ENCODE measurements at regions not wholly inside any gene's neighbourhood (a gene's known extent, or its start where the extent isn't known, plus 50 kb on each side); places are given as distances from the start of the nearest gene placed in this dataset.

DNA sequence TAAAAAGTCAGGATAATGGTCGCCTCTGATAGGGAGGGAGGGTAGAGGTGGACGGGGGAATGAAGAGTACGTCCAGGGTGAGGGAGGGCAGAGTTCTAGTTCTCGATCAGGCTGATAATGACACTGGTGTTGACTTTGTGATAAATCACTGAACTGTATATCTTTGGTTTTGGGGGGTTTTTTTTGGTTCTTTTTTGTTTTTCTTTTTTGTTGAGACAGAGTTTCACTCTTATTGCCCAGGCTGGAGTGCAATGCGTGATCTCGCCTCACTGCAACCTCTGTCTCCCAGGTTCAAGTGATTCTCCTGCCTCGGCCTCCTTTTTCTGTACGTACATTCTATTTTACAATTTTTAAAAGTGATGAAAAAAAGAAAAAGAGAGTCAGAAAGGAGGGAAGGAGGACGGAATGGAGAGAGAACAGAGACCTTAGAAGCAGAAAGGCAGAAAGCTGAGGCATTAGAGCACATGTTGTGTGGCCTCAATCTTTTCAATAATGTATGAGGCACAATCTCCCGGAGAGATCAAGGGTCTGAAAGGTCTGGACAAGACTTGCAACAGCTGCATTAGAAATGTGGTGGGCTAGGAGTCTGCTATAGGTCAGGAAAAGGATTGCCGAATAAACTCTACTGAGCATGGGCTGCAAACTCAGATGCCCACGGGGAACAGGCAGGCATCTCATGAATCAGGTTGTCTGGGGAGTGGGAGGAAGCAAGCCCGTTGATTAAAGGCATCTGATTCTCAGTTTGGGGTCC lies 174.8 kb downstream of the TOMM20 start (continued):
- TF ChIP-seq, protein P1, sequence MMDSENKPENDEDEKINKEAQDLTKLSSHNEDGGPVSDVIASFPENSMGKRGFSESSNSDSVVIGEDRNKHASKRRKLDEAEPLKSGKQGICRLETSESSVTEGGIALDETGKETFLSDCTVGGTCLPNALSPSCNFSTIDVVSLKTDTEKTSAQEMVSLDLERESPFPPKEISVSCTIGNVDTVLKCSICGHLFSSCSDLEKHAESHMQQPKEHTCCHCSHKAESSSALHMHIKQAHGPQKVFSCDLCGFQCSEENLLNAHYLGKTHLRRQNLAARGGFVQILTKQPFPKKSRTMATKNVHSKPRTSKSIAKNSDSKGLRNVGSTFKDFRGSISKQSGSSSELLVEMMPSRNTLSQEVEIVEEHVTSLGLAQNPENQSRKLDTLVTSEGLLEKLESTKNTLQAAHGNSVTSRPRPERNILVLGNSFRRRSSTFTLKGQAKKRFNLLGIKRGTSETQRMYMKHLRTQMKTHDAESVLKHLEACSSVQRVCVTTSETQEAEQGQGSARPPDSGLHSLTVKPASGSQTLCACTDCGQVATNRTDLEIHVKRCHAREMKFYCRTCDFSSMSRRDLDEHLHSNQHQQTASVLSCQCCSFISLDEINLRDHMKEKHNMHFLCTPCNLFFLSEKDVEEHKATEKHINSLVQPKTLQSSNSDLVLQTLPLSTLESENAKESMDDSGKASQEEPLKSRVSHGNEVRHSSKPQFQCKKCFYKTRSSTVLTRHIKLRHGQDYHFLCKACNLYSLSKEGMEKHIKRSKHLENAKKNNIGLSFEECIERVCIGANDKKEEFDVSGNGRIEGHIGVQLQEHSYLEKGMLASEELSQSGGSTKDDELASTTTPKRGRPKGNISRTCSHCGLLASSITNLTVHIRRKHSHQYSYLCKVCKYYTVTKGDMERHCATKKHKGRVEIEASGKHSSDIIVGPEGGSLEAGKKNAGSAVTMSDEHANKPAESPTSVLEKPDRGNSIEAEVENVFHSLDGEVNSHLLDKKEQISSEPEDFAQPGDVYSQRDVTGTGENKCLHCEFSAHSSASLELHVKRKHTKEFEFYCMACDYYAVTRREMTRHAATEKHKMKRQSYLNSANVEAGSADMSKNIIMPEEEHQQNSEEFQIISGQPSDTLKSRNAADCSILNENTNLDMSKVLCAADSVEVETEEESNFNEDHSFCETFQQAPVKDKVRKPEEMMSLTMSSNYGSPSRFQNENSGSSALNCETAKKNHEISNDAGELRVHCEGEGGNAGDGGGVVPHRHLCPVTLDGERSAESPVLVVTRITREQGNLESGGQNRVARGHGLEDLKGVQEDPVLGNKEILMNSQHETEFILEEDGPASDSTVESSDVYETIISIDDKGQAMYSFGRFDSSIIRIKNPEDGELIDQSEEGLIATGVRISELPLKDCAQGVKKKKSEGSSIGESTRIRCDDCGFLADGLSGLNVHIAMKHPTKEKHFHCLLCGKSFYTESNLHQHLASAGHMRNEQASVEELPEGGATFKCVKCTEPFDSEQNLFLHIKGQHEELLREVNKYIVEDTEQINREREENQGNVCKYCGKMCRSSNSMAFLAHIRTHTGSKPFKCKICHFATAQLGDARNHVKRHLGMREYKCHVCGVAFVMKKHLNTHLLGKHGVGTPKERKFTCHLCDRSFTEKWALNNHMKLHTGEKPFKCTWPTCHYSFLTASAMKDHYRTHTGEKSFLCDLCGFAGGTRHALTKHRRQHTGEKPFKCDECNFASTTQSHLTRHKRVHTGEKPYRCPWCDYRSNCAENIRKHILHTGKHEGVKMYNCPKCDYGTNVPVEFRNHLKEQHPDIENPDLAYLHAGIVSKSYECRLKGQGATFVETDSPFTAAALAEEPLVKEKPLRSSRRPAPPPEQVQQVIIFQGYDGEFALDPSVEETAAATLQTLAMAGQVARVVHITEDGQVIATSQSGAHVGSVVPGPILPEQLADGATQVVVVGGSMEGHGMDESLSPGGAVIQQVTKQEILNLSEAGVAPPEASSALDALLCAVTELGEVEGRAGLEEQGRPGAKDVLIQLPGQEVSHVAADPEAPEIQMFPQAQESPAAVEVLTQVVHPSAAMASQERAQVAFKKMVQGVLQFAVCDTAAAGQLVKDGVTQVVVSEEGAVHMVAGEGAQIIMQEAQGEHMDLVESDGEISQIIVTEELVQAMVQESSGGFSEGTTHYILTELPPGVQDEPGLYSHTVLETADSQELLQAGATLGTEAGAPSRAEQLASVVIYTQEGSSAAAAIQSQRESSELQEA (IDR thresholded peaks at IDR 0.05; ENCODE audit: low read depth): no peak
- TF ChIP-seq BDP1 (IDR thresholded peaks at IDR 0.05; ENCODE audit: insufficient read depth, insufficient read length) (no peak), PRPF4 (IDR thresholded peaks at IDR 0.05; ENCODE audit: insufficient read depth, low read depth, low read length, poor library complexity, severe bottlenecking) (no peak), POLR3G (IDR thresholded peaks at IDR 0.05; ENCODE audit: extremely low read depth, insufficient read length, insufficient replicate concordance) (no peak), TARDBP (IDR thresholded peaks at IDR 0.05) (no peak), EP300 (IDR thresholded peaks at IDR 0.05; ENCODE audit: low read length) (0 out of 2 replicates have a peak, but pooled peaks have one; percentile 6), RBM14 (IDR thresholded peaks at IDR 0.05; ENCODE audit: borderline replicate concordance, insufficient read depth, low read depth, low read length) (no peak)
- TF ChIP-seq, protein P2, sequence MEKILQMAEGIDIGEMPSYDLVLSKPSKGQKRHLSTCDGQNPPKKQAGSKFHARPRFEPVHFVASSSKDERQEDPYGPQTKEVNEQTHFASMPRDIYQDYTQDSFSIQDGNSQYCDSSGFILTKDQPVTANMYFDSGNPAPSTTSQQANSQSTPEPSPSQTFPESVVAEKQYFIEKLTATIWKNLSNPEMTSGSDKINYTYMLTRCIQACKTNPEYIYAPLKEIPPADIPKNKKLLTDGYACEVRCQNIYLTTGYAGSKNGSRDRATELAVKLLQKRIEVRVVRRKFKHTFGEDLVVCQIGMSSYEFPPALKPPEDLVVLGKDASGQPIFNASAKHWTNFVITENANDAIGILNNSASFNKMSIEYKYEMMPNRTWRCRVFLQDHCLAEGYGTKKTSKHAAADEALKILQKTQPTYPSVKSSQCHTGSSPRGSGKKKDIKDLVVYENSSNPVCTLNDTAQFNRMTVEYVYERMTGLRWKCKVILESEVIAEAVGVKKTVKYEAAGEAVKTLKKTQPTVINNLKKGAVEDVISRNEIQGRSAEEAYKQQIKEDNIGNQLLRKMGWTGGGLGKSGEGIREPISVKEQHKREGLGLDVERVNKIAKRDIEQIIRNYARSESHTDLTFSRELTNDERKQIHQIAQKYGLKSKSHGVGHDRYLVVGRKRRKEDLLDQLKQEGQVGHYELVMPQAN (IDR thresholded peaks at IDR 0.05; ENCODE audit: borderline replicate concordance): no peak
- TF ChIP-seq, protein P3, sequence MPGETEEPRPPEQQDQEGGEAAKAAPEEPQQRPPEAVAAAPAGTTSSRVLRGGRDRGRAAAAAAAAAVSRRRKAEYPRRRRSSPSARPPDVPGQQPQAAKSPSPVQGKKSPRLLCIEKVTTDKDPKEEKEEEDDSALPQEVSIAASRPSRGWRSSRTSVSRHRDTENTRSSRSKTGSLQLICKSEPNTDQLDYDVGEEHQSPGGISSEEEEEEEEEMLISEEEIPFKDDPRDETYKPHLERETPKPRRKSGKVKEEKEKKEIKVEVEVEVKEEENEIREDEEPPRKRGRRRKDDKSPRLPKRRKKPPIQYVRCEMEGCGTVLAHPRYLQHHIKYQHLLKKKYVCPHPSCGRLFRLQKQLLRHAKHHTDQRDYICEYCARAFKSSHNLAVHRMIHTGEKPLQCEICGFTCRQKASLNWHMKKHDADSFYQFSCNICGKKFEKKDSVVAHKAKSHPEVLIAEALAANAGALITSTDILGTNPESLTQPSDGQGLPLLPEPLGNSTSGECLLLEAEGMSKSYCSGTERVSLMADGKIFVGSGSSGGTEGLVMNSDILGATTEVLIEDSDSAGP (CRISPR knock-in tag; IDR thresholded peaks at IDR 0.05): no peak
- TF ChIP-seq, protein P4, sequence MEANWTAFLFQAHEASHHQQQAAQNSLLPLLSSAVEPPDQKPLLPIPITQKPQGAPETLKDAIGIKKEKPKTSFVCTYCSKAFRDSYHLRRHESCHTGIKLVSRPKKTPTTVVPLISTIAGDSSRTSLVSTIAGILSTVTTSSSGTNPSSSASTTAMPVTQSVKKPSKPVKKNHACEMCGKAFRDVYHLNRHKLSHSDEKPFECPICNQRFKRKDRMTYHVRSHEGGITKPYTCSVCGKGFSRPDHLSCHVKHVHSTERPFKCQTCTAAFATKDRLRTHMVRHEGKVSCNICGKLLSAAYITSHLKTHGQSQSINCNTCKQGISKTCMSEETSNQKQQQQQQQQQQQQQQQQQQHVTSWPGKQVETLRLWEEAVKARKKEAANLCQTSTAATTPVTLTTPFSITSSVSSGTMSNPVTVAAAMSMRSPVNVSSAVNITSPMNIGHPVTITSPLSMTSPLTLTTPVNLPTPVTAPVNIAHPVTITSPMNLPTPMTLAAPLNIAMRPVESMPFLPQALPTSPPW (CRISPR knock-in tag; IDR thresholded peaks at IDR 0.05): peak; percentile 39; the same call in 1 of the 2 replicates

Measured in K562 (cell line).